H9 (cell line): ENCODE measurements at regions not wholly inside any gene's neighbourhood (a gene's known extent, or its start where the extent isn't known, plus 50 kb on each side); places are given as distances from the start of the nearest gene placed in this dataset.

Experiments
- DNase-seq: peaks from one replicate; pipeline ENCODE4 v3.0.0-alpha.2; 2017
- H2AFZ ChIP-seq: one replicate; pipeline ENCODE4 v1.6.1; 2013; ENCODE audit warnings: mild to moderate bottlenecking, low read length, control low read depth, moderate library complexity
- H2AK5ac ChIP-seq: 2 replicates; pipeline ENCODE4 v1.6.1; 2013; ENCODE audit warnings: low read length, control low read depth, mixed read lengths; ENCODE audit not compliant: insufficient read length
- H2BK120ac ChIP-seq: one replicate; pipeline ENCODE4 v1.6.1; 2013; ENCODE audit warnings: low read depth, mild to moderate bottlenecking, low read length, control low read depth, inconsistent platforms; ENCODE audit not compliant: poor library complexity, severe bottlenecking
- H2BK12ac ChIP-seq: 2 replicates; pipeline ENCODE4 v1.6.1; 2013; ENCODE audit warnings: low read length, control low read depth, mixed read lengths, low read depth; ENCODE audit not compliant: insufficient read length
- H2BK15ac ChIP-seq: 2 replicates; pipeline ENCODE4 v1.6.1; 2013; ENCODE audit warnings: low read depth, low read length, control low read depth
- H2BK20ac ChIP-seq: one replicate; pipeline ENCODE4 v1.6.1; 2013; ENCODE audit warnings: low read depth, mild to moderate bottlenecking, low read length, control low read depth, inconsistent platforms; ENCODE audit not compliant: poor library complexity, severe bottlenecking
- H2BK5ac ChIP-seq: 2 replicates; pipeline ENCODE4 v1.6.1; 2013; ENCODE audit warnings: low read length, control low read depth, mixed read lengths; ENCODE audit not compliant: insufficient read length
- H3K14ac ChIP-seq: 2 replicates; pipeline ENCODE4 v1.6.1; 2013; ENCODE audit warnings: low read length, control low read depth; ENCODE audit not compliant: insufficient read depth
- H3K18ac ChIP-seq: 2 replicates; pipeline ENCODE4 v1.6.1; 2013; ENCODE audit warnings: low read depth, mild to moderate bottlenecking, mixed read lengths, low read length, control low read depth; ENCODE audit not compliant: insufficient read length
- H3K23ac ChIP-seq: 2 replicates; pipeline ENCODE4 v1.6.1; 2013; ENCODE audit warnings: low read length, control low read depth, mixed read lengths, low read depth; ENCODE audit not compliant: insufficient read length
- H3K23me2 ChIP-seq: 2 replicates; pipeline ENCODE4 v1.6.1; 2013; ENCODE audit warnings: low read depth, mild to moderate bottlenecking, mixed read lengths, low read length, control low read depth; ENCODE audit not compliant: insufficient read length, poor library complexity, severe bottlenecking
- H3K27ac ChIP-seq: 2 replicates; pipeline ENCODE4 v1.5.1; 2013; ENCODE audit warnings: low read length, control low read depth, mixed read lengths, low read depth; ENCODE audit not compliant: insufficient read length
- H3K27me3 ChIP-seq: 2 replicates; pipeline ENCODE4 v1.6.1; 2013; ENCODE audit warnings: low read length, control low read depth, inconsistent platforms; ENCODE audit not compliant: insufficient read depth
- H3K4ac ChIP-seq: 2 replicates; pipeline ENCODE4 v1.6.1; 2013; ENCODE audit warnings: low read depth, mild to moderate bottlenecking, control low read depth, inconsistent platforms, low read length, moderate library complexity
- H3K4me1 ChIP-seq: 2 replicates; pipeline ENCODE4 v1.6.1; 2013; ENCODE audit warnings: low read length, control low read depth, inconsistent platforms; ENCODE audit not compliant: insufficient read depth
- H3K4me2 ChIP-seq: 2 replicates; pipeline ENCODE4 v1.6.1; 2013; ENCODE audit warnings: low read length, control low read depth, mixed read lengths; ENCODE audit not compliant: insufficient read length, insufficient read depth
- H3K56ac ChIP-seq: 2 replicates; pipeline ENCODE4 v1.6.1; 2013; ENCODE audit warnings: low read depth, mild to moderate bottlenecking, mixed read lengths, low read length, control low read depth; ENCODE audit not compliant: insufficient read length
- H3K79me1 ChIP-seq: 2 replicates; pipeline ENCODE4 v1.6.1; 2013; ENCODE audit warnings: low read depth, mild to moderate bottlenecking, moderate library complexity, low read length, control low read depth, inconsistent platforms; ENCODE audit not compliant: insufficient read depth, poor library complexity, severe bottlenecking
- H3K79me2 ChIP-seq: 2 replicates; pipeline ENCODE4 v1.6.1; 2013; ENCODE audit warnings: low read length, control low read depth, inconsistent platforms; ENCODE audit not compliant: insufficient read depth
- H3K9ac ChIP-seq: 2 replicates; pipeline ENCODE4 v1.6.1; 2013; ENCODE audit warnings: low read length, control low read depth, mixed read lengths; ENCODE audit not compliant: insufficient read length; ENCODE audit errors: extremely low read depth
- H3K9me3 ChIP-seq: one replicate; pipeline ENCODE4 v1.6.1; 2013; ENCODE audit warnings: low read depth, low read length, inconsistent platforms; ENCODE audit not compliant: control insufficient read depth
- H3T11ph ChIP-seq: one replicate; pipeline ENCODE4 v1.6.1; 2013; ENCODE audit warnings: mild to moderate bottlenecking, low read length, control low read depth, inconsistent platforms
- H4K20me1 ChIP-seq: one replicate; pipeline ENCODE4 v1.6.1; 2013; ENCODE audit not compliant: control insufficient read depth, insufficient read length, insufficient read depth
- H4K5ac ChIP-seq: 2 replicates; pipeline ENCODE4 v1.6.1; 2013; ENCODE audit warnings: low read depth, mild to moderate bottlenecking, mixed read lengths, low read length, control low read depth; ENCODE audit not compliant: insufficient read length
- H4K8ac ChIP-seq: replicated peaks from 2 replicates; pipeline ENCODE4 v1.6.1; 2013; ENCODE audit warnings: low read length, control low read depth, mixed read lengths, low read depth; ENCODE audit not compliant: insufficient read length
- H4K91ac ChIP-seq: 2 replicates; pipeline ENCODE4 v1.6.1; 2013; ENCODE audit warnings: low read depth, mild to moderate bottlenecking, moderate library complexity, mixed read lengths, low read length, control low read depth; ENCODE audit not compliant: insufficient read length
- H3K27ac Mint-ChIP-seq, 3 experiments: 2 replicates in 2 of 3; 3 replicates in 1 of 3; pipeline ENCODE4 v1.8.0; 2020 to 2021; ENCODE audit warnings: mixed read lengths in 3 of 3, mild to moderate bottlenecking in 1 of 3, moderate library complexity in 1 of 3
- H3K27me3 Mint-ChIP-seq: 2 replicates; pipeline ENCODE4 v1.8.0; 2021; ENCODE audit warnings: low read depth, mild to moderate bottlenecking, moderate library complexity, mixed read lengths
- H3K36me3 Mint-ChIP-seq, 3 experiments: 2 replicates in 2 of 3; 3 replicates in 1 of 3; pipeline ENCODE4 v1.8.0; 2020 to 2021; ENCODE audit warnings: low read depth in 3 of 3, mixed read lengths in 3 of 3; ENCODE audit not compliant: insufficient read depth in 1 of 3
- H3K4me1 Mint-ChIP-seq, 2 experiments: 2 replicates each; pipeline ENCODE4 v1.8.0; 2020; ENCODE audit warnings: mixed read lengths in 2 of 2
- H3K4me3 Mint-ChIP-seq, 2 experiments: 2 replicates in 1 of 2; 3 replicates in 1 of 2; pipeline ENCODE4 v1.8.0; 2020 to 2021; ENCODE audit warnings: mild to moderate bottlenecking in 2 of 2, mixed read lengths in 2 of 2, moderate library complexity in 1 of 2
- H3K9me3 Mint-ChIP-seq, 2 experiments: 2 replicates in 1 of 2; 3 replicates in 1 of 2; pipeline ENCODE4 v1.8.0; 2020; ENCODE audit warnings: mild to moderate bottlenecking in 2 of 2, mixed read lengths in 2 of 2, moderate library complexity in 1 of 2
- WGBS: extraction: QIAGEN DNeasy Blood & Tissue Kit; methylation state at CpG from one replicate; pipeline ENCODE4 v1.1.7; 2013; ENCODE audit warnings: missing lambda C conversion rate, low lambda C conversion rate, mixed read lengths; ENCODE audit not compliant: insufficient read length; ENCODE audit errors: extremely low coverage; 5-methylcytosine and 5-hydroxymethylcytosine counted together
- TF ChIP-seq, protein P1 (sequence below): fragments of 200-600 bp; sonication (generic); conservative IDR thresholded peaks from 3 replicates; pipeline ENCODE4 v1.8.0; 2021; ENCODE audit warnings: antibody characterized with exemption, mild to moderate bottlenecking

- no peak overlapping the region for H3K27ac ChIP-seq
- H3K27ac Mint-ChIP-seq: no peak overlapping the region
- no peak overlapping the region for H2BK20ac ChIP-seq
- no peak overlapping the region for H3K4me2 ChIP-seq
- H3K27me3 ChIP-seq: no peaks in the 10 kb centered on the region
- H3K9ac ChIP-seq: no peak overlapping the region
- H3K9me3 ChIP-seq: no peaks in the 10 kb centered on the region
- H2BK12ac ChIP-seq: no peak overlapping the region
- no peak overlapping the region for H2BK120ac ChIP-seq
- H3K9me3 Mint-ChIP-seq: peaks cover 3 to 6% of the 10 kb centered on the region in 2 experiments; a peak in 3 of 5 replicates
- no peak overlapping the region for H4K91ac ChIP-seq
- no peak overlapping the region for H3K56ac ChIP-seq
- H3K4me1 ChIP-seq: no peaks in the 10 kb centered on the region
- no peak overlapping the region for H3K18ac ChIP-seq
- no peak overlapping the region for H2AK5ac ChIP-seq
- no peaks in the 10 kb centered on the region for H4K20me1 ChIP-seq
- TF ChIP-seq, protein P1, sequence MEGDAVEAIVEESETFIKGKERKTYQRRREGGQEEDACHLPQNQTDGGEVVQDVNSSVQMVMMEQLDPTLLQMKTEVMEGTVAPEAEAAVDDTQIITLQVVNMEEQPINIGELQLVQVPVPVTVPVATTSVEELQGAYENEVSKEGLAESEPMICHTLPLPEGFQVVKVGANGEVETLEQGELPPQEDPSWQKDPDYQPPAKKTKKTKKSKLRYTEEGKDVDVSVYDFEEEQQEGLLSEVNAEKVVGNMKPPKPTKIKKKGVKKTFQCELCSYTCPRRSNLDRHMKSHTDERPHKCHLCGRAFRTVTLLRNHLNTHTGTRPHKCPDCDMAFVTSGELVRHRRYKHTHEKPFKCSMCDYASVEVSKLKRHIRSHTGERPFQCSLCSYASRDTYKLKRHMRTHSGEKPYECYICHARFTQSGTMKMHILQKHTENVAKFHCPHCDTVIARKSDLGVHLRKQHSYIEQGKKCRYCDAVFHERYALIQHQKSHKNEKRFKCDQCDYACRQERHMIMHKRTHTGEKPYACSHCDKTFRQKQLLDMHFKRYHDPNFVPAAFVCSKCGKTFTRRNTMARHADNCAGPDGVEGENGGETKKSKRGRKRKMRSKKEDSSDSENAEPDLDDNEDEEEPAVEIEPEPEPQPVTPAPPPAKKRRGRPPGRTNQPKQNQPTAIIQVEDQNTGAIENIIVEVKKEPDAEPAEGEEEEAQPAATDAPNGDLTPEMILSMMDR: peak; percentile 53
- no peak overlapping the region for H3K14ac ChIP-seq
- no peaks in the 10 kb centered on the region for H3K4me1 Mint-ChIP-seq
- no peak overlapping the region for H2BK5ac ChIP-seq
- no peaks in the 10 kb centered on the region for H3K27me3 Mint-ChIP-seq
- no peak overlapping the region for H3T11ph ChIP-seq
- H2BK15ac ChIP-seq: no peak overlapping the region
- H4K8ac ChIP-seq: no peak overlapping the region
- H2AFZ ChIP-seq: no peak overlapping the region
- no peaks in the 10 kb centered on the region for H3K79me1 ChIP-seq
- no peaks in the 10 kb centered on the region for H3K23me2 ChIP-seq
- no peak overlapping the region for H3K23ac ChIP-seq
- DNase-seq: no peak
- H3K79me2 ChIP-seq: no peaks in the 10 kb centered on the region
- no peak overlapping the region for H4K5ac ChIP-seq
- no peaks in the 10 kb centered on the region for H3K36me3 Mint-ChIP-seq
- H3K4me3 Mint-ChIP-seq: no peak overlapping the region
- no peak overlapping the region for H3K4ac ChIP-seq
- no CpG with 5 or more reads among the region's 1 CpG for WGBS
These were observed 522.6 kb downstream of the DNAJB9 start for GRCh38 chr7:109092268-109092667.
